Stimulated activated CD4-positive, alpha-beta T cell treated with anti-CD3 and anti-CD28 coated beads, Interleukin-1b, Interleukin-23, amount 100 ng/mL, for 24 hours (primary cell): ENCODE measurements at regions not wholly inside any gene's neighbourhood (a gene's known extent, or its start where the extent isn't known, plus 50 kb on each side); places are given as distances from the start of the nearest gene placed in this dataset.

Source experiments
- DNase-seq, 4 experiments: peaks; one replicate each; pipeline ENCODE4 v3.0.0-alpha.2; 2020; ENCODE audit warnings: low read depth in 4 of 4, low spot score in 1 of 4

DNA sequence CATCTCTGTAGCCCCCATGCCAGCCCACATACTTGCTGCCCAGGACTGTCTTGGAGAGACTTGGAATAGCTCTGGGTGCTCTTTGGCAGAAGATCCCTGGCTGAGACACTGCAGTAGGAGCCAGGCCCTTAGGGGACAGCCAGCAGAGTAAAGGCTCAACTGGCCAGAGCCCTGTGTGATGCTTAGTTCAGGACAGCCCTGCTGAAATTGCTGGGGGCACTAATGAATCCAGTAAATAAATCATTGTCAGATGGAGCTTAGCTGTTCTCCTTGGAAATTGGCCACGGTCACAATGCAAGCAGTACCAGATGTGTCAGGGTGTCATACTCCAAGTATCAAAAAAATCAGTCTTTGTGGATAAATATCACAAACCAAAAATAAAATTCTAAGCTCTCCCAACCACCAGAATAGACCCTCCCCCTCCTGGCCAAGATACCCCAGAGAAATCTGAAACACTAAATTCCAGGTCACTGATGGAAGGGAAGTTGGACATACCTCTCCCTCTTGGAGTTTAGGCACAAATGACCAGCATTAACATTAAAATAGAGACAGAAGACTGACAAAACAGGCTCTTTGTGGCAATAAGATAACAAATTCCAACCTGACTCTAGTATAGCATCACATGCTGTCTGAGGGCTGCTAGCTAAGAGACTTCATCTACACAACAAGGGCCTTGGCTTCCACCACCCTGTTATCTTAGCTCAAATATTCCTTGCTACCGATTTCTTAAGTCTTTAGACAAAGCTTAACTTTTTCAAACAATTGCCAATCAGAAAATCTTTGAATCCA is 83.2 kb upstream of the DNAH14 start:
- no peak for DNase-seq

DNA sequence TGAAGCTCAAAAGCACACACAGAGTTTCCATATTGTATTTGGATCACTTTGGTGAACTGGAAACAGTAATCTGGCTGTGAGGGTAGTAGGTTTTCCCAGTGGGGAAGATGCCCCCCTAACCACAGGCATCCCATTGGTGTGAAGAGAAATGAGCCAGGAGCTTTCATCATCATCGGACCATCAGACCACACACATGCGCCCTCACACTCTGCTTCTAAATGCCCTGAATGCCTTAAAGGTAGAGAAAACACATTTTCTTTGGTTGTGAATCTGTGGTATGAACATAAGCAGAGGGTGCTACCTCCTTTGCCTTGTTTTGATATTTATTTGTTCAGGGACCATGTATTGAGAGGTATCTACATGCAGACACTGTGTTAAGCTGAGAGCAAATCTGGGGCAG is 79.0 kb upstream of the DNAH14 start:
- DNase-seq, result no peak

DNA sequence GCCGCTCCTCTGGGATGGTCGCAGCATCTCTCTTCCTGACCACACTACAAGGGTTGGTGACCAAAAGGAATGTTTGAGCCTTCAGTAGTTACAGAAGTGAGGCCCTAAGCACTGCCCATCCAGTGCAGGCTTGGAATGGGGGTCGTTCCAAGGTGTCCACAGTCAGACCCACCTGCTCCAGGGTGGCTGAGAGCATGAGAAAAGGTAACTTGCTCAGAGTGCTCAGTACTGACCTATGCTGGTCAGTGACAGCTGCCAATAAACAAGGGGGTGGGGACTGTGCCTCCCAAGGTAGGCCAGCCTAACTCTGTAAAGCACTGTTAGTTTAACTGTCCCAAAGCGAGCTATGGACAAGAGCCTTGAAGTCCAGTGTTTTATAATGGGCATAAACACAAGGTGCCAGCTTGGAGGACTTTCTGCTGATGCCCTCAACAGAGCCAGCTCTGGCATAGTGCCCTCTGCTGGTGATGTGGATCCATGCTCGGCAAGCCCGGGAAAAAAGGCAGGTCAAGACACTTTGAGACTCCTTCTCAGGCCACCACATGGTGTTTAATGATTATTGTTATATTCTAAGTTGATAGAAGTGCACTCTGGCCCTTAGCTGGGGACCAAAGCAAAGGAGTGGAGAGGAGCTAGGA is 78.1 kb upstream of the DNAH14 start:
- DNase-seq, result peak; percentile 17 to 24 (median 19)

DNA sequence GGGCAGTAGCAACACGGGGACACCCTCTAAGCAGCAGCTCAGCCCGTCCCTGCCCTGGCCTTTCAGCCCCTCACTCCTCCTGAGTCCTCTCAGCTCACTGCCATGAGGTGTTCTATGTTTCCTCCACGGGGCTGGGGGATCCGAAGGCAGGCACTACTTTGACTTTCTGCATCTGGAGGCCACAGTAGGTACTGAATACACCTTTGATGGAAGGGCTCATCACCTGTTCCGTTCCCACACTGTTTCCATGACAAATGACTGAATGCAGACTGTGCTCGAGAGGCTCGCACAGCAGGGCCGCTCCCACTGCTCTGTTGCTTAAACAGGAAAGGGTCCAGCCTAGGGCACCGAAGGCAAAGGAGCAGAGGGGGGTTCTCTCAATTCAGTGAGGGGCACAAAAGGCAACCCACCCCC is 77.6 kb upstream of the DNAH14 start:
- DNase-seq, result no peak

DNA sequence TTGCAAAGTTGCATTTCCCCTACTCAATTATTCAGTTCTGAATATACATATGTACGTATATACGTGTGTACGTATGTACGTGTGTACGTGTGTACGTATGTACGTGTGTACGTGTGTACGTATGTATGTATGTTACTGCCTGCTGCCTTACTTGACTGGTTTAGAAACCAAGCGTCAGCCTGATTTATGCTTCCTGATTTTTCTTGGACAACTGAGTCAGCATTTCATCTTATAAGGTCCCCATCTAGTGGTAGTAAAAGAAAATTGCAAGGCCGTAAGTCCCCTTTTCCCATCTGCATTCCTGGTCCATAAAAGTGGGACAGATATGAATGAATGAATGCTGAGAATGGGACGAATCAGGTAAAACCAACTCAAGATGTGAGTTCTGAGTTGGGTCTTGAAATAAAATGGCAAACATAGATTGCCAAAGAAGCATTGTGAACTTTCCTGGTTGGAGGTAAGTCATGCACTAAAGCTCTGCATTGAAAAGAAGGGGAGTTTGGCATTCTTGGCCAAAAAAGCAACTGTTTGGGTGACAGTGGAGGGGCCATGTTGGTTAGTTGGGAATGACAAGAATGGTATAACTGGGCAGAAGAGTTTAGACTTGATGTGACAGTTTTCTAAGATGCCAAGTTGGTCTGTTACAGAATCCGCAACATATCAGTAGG is 76.4 kb upstream of the DNAH14 start:
- DNase-seq, result no peak

DNA sequence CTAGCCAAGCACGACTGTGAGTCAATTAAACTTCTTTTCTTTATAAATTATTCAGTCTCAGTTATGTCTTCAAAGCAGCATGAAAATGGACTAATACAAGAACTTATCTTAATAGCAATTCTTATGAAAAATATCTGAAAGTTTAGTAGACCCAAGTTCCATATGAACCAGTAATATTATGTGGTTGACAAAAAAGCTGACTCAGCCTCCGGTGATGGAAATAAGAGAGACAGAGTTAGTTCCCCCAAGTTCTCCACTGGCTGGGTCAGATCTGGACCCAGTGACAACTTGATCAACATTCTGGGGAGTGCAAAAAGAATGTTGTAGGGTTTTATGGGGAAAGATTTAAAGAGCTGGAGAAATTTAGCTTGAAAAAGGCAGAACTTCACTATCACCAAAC is 72.5 kb upstream of the DNAH14 start:
- DNase-seq, result no peak

DNA sequence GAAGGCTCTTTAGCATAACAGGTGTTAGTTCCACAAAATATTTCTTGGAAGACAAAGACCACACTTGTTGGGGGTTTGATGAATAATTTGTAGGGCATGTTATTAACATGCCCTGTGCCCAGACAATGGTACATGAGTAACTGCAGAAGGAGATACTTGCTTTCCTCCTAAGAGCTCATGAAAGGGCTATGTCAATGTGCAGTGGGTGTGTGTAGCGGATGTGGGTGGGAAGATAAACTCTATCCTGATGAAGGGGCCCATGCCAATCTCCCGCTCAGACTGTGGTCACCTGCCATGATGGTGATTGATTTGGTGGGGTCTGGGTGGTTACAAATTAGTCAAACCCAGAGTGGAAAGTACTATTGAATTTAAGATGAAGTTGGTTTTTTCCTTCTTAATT is 69.8 kb upstream of the DNAH14 start:
- no peak for DNase-seq

DNA sequence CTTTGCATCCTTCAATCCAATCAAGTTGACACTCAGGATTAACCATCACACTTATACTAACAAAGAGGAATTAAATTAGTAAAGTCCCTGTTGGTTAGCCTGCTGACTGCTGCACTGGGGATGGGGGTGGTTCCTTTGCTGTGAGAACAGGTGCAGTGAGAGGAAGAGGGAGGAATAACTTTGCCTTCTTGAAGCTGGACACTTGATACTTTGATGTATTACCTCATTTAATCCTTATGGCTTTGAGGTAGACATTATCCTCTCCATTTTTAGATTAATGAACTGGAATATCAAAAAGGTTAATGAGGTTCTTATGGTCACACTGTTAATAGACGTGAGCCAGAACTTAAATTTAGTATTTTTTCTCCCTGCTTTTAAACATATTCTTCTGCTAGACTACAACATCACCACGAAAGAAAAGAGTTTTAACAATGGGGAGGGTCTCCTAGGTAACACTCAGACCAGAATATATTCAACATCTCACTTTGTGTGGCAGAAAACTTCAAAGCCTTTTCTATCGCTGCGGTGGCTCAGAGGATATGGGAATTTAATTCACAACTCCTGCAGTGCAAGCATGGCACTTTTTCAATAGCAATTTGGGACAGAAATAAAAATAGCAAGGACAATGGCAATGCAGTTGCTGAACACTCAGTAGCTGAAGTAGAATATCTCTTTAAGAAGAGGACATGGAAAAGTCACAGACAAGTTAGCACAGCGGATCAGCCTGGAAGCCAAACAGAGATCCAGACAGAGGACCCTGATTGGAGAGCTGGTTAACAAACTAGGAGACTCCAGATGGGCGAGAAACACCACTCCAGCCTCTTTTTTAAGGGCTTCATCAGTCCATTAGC is 68.8 kb upstream of the DNAH14 start:
- DNase-seq, result no peak

DNA sequence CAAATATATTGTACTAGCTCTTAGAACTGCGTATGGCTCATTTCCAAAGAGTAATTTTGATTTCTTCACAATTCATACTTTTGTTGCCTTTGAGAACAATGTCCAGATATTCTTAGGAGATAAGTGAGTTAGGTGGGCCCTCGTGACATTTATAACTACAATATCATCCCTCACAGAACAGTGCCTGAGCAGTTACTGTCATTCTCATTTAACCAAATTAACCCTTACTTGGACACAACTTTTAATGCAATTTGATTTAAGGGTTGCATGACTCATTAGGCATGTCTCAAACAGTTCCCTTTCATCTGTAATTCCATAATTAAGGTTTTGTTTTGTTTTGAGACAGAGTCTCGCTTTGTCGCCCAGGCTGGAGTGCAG is 68.1 kb upstream of the DNAH14 start:
- no peak for DNase-seq

DNA sequence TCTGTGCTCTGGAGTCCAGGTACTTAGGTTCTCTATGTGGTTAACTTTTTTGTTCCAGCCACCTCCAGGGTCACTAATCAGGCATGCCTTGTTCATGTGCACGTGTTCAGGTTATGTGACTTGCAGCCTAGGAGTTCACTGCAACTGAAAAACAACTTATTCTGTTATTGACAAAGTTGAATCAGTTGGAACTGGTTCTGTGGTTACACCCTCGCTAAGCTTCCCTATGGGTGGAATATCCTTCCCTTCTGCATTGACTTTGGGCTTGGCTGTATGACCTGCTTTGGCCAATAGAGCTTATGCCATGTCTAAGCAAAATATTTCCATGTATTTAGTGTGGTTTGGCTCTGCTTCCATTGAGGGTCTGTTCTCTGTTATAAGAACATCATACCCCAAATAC is 66.0 kb upstream of the DNAH14 start:
- DNase-seq, result no peak

DNA sequence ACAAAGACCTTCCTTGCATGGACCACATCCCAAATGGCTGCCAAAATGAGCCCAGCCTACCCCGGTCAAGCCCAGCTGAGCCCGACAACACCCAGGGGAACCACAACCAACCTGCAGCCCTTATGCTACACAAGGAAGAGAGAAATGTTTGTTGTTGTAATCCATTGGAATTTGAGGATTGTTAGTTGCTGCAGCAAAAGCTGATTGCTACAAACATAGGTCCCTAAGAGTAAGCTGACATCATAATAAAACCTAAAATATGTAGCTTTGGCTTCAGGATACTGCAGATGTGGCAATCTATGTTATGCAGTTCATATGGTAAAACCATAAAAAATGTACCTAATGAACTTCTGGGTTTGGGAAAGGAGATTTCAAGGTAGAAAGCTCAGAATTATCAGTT is 65.5 kb upstream of the DNAH14 start:
- no peak for DNase-seq

DNA sequence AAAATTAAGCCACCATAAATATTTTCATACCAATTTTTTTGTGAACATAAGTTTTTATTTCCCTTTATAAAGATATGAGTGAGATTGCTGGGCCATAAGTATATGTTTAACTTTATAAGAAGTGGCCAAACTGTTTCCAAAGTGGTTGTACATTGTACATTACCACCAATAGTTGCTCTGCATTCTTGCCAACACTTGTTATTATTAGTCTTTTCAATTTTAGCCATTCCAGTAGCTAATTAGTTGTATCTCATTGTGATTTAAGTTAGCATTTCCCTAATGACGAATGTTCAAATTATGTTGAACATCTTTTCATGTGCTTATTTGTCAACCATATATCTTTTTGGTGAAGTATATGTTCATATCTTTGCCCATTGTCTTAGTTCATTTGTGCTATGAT is 64.0 kb upstream of the DNAH14 start:
- no peak for DNase-seq

DNA sequence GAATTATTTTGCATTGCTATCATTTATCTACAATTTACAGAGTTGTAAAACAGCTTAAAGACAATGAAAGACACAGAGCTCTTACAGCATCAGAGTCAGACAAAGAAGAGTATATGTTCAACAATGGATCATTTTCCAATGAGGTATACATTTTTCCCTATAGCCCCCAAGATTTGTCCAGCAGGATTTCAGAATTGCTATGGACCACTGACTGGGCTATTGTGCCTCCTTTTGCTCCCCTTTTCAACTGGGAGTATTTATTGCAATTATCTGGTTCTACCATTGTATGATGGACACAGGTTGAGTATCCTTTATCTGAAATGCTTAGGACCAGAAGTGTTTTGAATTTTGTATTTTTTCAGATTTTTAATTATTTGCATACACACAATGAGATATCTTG is 62.5 kb upstream of the DNAH14 start:
- DNase-seq, result no peak

DNA sequence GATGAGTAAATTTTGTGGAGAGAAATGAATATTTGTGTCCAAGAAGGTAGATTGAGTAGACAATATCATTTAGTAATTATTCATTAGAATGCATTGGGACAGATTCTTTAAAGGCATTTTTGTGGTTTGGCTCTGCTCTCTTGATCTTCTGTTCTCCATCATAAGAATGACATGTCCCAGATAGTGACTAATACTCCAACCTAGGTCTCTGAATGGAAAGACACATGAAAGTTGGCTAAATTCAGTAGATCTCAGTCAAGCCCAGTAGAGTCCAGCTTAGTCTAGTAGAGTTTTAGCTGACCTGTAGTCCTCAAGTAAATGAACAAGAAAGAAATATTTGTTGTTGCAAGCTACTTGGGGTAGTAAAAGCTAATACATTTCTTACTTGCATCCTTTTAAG is 61.8 kb upstream of the DNAH14 start:
- no peak for DNase-seq

DNA sequence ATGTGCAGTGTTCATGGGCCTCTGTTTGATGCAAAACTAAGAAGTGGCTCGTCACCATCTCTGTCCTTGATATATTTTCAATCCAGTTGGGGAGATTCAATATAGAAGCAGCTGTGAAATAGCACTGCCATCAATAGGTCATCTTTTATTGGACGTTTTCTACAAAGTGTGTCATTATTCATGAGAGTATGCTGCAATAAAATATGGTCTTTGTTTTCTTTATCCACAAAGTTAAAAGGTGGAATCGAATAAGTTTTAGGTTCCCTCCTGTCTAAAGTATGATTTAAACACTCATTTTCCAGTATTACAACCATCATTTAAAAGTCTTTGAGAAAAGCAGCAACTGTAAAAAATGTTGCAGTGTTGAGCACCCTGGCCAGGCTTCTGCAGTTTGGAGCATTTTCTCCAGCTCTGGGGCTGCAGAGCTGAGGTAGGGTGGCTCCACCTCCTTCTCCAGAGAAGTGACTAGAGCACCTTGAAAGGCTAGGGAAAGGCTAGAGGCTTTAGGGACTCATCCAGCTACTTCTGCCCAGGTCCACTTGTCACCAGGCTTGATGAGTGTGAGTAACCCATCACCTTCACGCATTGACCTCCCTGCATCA is 56.5 kb upstream of the DNAH14 start:
- DNase-seq, result no peak

DNA sequence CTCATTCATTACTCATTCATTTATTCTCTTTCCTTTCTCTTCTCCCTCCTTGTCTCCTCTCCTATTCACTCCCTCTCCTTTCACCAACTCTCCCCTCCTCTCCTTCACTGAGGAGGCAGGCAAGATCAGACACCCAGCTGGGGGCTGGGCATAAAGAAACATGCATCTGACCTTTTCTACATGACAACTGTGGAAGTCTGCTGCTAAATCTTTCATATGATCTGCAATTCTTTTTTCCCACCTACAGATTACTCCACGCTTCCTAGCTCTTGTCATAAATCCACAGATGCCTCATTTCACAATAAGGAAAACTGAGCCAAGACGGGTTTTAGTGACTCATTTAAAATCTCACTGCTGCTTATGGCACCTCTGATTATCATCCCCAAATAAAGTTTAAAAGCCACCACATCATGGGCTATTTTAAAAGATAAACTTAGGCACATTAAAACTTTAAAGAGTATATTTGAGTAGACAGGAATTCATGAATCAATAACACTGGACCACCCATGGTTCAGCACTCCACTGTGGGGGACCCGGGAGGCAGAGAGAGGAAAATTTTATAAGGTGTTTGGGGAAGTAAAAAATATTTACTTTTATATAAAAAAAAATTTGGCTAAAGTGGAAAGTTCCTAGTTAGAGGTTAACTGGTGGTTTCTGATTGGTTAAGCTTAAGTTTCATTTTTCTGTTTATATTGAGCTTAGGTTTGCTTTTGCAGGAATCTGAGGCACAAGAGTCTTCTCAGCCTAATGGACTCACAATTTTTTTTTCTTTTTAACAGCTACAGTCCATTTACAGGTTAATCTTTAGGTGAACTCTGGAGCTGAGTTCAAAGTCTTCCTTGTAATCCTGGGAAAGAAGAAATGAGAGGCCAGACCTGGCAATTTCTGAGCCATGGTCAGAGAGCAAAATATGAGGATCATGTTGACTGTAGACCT is 55.8 kb upstream of the DNAH14 start:
- DNase-seq, result no peak

DNA sequence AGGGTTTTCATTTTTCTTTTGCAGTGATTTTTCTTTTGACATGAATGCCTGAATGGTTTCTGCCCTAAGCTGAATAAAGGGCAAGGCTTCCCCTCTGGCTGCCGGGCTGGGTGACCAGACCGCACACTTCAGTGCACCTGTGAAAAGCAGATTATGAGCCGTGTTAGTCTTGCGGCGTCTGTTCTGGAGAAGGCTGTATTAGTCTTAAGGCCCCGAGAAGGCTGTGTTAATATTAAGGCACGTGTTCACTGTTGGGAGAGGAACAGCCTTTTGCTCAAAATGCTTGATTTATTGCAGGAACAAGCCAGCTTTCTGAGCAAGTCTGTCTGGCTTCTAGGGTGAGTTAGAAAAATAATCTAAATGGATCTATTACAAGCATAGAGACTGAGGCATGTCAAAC is 54.7 kb upstream of the DNAH14 start:
- no peak for DNase-seq

DNA sequence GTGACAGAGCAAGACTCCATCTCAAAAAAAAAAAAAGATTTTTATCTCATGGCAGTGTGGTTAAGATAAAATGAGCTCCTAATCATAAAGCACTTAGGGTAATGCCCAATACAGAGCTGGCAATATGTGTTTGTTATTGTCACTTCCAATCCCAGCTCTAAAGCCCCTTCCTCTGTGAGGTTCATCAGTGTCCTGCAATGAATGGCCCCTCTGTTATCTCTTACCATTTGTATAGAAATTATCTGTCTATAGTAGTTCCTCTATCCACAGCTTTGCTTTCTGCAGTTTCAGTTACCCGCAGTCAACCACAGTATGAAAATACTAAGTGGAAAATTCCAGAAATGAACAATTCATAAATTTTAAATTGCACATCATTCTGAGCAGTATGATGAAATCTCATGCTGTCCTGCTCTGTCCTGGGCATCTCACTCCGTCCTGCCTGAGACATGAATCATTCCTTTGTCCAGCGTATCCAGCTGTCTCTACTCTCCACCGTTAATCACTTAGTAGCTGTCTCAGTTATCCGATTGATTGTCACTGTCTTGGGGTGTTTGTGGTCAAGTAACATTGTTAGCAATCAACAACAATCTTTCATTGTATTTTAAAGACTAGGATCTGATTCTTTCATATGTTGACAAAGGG is 50.2 kb upstream of the DNAH14 start:
- DNase-seq, result no peak
